ENCODE measurements at regions not wholly inside any gene's neighbourhood (a gene's known extent, or its start where the extent isn't known, plus 50 kb on each side); places are given as distances from the start of the nearest gene placed in this dataset.
"Not testable (repeated sequence)": the region's sequence is repeated elsewhere in the genome, so short reads cannot be mapped to it uniquely, and the experiment has no call there.

- no peak for DNase-seq
- no peak overlapping the region for H3K4me3 Mint-ChIP-seq
- H3K27me3 Mint-ChIP-seq: no peaks in the 10 kb centered on the region
- H3K4me1 ChIP-seq (ENCODE audit: insufficient read depth, low read length): no peaks in the 10 kb centered on the region
- no peaks in the 10 kb centered on the region for H3K9me3 ChIP-seq (ENCODE audit: control insufficient read depth in 1 of 2, low read length in 2 of 2)
- H3K36me3 Mint-ChIP-seq: no peaks in the 10 kb centered on the region
- H3K9me3 Mint-ChIP-seq: peaks cover 0 to 7% (median 4%) of the 10 kb centered on the region in 8 donors
- intact Hi-C loops (cut with micrococcal nuclease): no loop called here
- H3K36me3 ChIP-seq (ENCODE audit: insufficient read depth, low read length): no peaks in the 10 kb centered on the region
- H3K27ac ChIP-seq (ENCODE audit: low read depth, low read length): no peak overlapping the region
- CTCF ChIA-PET (ENCODE audit: partially characterized antibody): no interaction called here
- H3K4me1 Mint-ChIP-seq: no peaks in the 10 kb centered on the region
- POLR2A ChIA-PET (ENCODE audit: partially characterized antibody): no interaction called here
- H3K27ac Mint-ChIP-seq: no peak overlapping the region
- no peaks in the 10 kb centered on the region for H3K27me3 ChIP-seq (ENCODE audit: insufficient read depth, low read length)
- H3K4me3 ChIP-seq (ENCODE audit: low read length in 2 of 2): no peak overlapping the region
Observed at GRCh38 chr14:86933460-86933859, 1059.5 kb downstream of the GALC start.

- Histone ChIP-seq H3K4me3 (ENCODE audit: low read length in 2 of 2) (no peak overlapping the region), H3K4me1 (ENCODE audit: insufficient read depth, low read length) (no peaks in the 10 kb centered on the region), H3K27me3 (ENCODE audit: insufficient read depth, low read length) (no peaks in the 10 kb centered on the region), H3K36me3 (ENCODE audit: insufficient read depth, low read length) (no peaks in the 10 kb centered on the region), H3K27ac (ENCODE audit: low read depth, low read length) (no peak overlapping the region), H3K9me3 (ENCODE audit: control insufficient read depth in 1 of 2, low read length in 2 of 2) (no peaks in the 10 kb centered on the region)
- H3K36me3 Mint-ChIP-seq: no peaks in the 10 kb centered on the region
- no peaks in the 10 kb centered on the region for H3K4me1 Mint-ChIP-seq
- intact Hi-C loops (cut with micrococcal nuclease): no loop called here
- peaks cover 0 to 6% (median 3%) of the 10 kb centered on the region in 8 donors for H3K9me3 Mint-ChIP-seq
- H3K27ac Mint-ChIP-seq: no peak overlapping the region
- CTCF ChIA-PET (ENCODE audit: partially characterized antibody): no interaction called here
- no peak for DNase-seq
- H3K27me3 Mint-ChIP-seq: no peaks in the 10 kb centered on the region
- no peak overlapping the region for H3K4me3 Mint-ChIP-seq
- POLR2A ChIA-PET (ENCODE audit: partially characterized antibody): no interaction called here
Observed at GRCh38 chr14:86915406-86915805, 1077.6 kb downstream of the GALC start.

GRCh38 chr14:86912709-86913108 lies 1080.3 kb downstream of the GALC start:
- POLR2A ChIA-PET (ENCODE audit: partially characterized antibody): no interaction called here
- no peaks in the 10 kb centered on the region for H3K4me1 ChIP-seq (ENCODE audit: insufficient read depth, low read length)
- H3K27ac ChIP-seq (ENCODE audit: low read depth, low read length): no peak overlapping the region
- DNase-seq: no peak
- no peak overlapping the region for H3K4me3 ChIP-seq (ENCODE audit: low read length in 2 of 2)
- Mint-ChIP-seq H3K27me3 (no peaks in the 10 kb centered on the region), H3K9me3 (peaks cover 0 to 11% (median 4%) of the 10 kb centered on the region in 8 donors), H3K4me1 (no peaks in the 10 kb centered on the region), H3K27ac (no peak overlapping the region), H3K36me3 (no peaks in the 10 kb centered on the region), H3K4me3 (no peak overlapping the region)
- H3K36me3 ChIP-seq (ENCODE audit: insufficient read depth, low read length): no peaks in the 10 kb centered on the region
- H3K27me3 ChIP-seq (ENCODE audit: insufficient read depth, low read length): no peaks in the 10 kb centered on the region
- intact Hi-C loops (cut with micrococcal nuclease): no loop called here
- no peaks in the 10 kb centered on the region for H3K9me3 ChIP-seq (ENCODE audit: control insufficient read depth in 1 of 2, low read length in 2 of 2)
- CTCF ChIA-PET (ENCODE audit: partially characterized antibody): no interaction called here

- H3K9me3 Mint-ChIP-seq: peaks cover 0 to 11% (median 4%) of the 10 kb centered on the region in 8 donors
- DNase-seq: no peak
- Histone ChIP-seq H3K4me1 (ENCODE audit: insufficient read depth, low read length) (no peaks in the 10 kb centered on the region), H3K9me3 (ENCODE audit: control insufficient read depth in 1 of 2, low read length in 2 of 2) (no peaks in the 10 kb centered on the region), H3K4me3 (ENCODE audit: low read length in 2 of 2) (no peak overlapping the region), H3K27me3 (ENCODE audit: insufficient read depth, low read length) (no peaks in the 10 kb centered on the region), H3K36me3 (ENCODE audit: insufficient read depth, low read length) (no peaks in the 10 kb centered on the region), H3K27ac (ENCODE audit: low read depth, low read length) (no peak overlapping the region)
- CTCF ChIA-PET (ENCODE audit: partially characterized antibody): no interaction called here
- no peak overlapping the region for H3K4me3 Mint-ChIP-seq
- H3K27ac Mint-ChIP-seq: no peak overlapping the region
- POLR2A ChIA-PET (ENCODE audit: partially characterized antibody): no interaction called here
- no peaks in the 10 kb centered on the region for H3K36me3 Mint-ChIP-seq
- no peaks in the 10 kb centered on the region for H3K27me3 Mint-ChIP-seq
- no peaks in the 10 kb centered on the region for H3K4me1 Mint-ChIP-seq
- intact Hi-C loops (cut with micrococcal nuclease): no loop called here
Observed at GRCh38 chr14:86911486-86911885, 1081.5 kb downstream of the GALC start.

GRCh38 chr14:86905386-86905926 lies 1087.5 kb downstream of the GALC start:
- H3K9me3 ChIP-seq (ENCODE audit: control insufficient read depth in 1 of 2, low read length in 2 of 2); DNase-seq; H3K36me3 Mint-ChIP-seq; H3K4me1 Mint-ChIP-seq; H3K9me3 Mint-ChIP-seq; intact Hi-C loops (cut with micrococcal nuclease); H3K27me3 Mint-ChIP-seq; POLR2A ChIA-PET (ENCODE audit: partially characterized antibody); H3K27ac ChIP-seq (ENCODE audit: low read depth, low read length); H3K4me1 ChIP-seq (ENCODE audit: insufficient read depth, low read length); CTCF ChIA-PET (ENCODE audit: partially characterized antibody); H3K4me3 ChIP-seq (ENCODE audit: low read length in 2 of 2); H3K27ac Mint-ChIP-seq; H3K4me3 Mint-ChIP-seq; H3K36me3 ChIP-seq (ENCODE audit: insufficient read depth, low read length); H3K27me3 ChIP-seq (ENCODE audit: insufficient read depth, low read length): not testable (repeated sequence)

GRCh38 chr14:86902176-86902950 lies 1090.6 kb downstream of the GALC start:
- Histone ChIP-seq H3K36me3 (ENCODE audit: insufficient read depth, low read length) (no peaks in the 10 kb centered on the region), H3K9me3 (ENCODE audit: control insufficient read depth in 1 of 2, low read length in 2 of 2) (no peaks in the 10 kb centered on the region), H3K27ac (ENCODE audit: low read depth, low read length) (no peak overlapping the region), H3K27me3 (ENCODE audit: insufficient read depth, low read length) (no peaks in the 10 kb centered on the region), H3K4me3 (ENCODE audit: low read length in 2 of 2) (no peak overlapping the region), H3K4me1 (ENCODE audit: insufficient read depth, low read length) (no peaks in the 10 kb centered on the region)
- CTCF ChIA-PET (ENCODE audit: partially characterized antibody): no interaction called here
- Mint-ChIP-seq H3K27me3 (no peaks in the 10 kb centered on the region), H3K4me3 (no peak overlapping the region), H3K9me3 (peaks cover 0 to 6% (median 0%) of the 10 kb centered on the region in 8 donors), H3K4me1 (no peaks in the 10 kb centered on the region), H3K36me3 (no peaks in the 10 kb centered on the region), H3K27ac (no peak overlapping the region)
- DNase-seq: no peak
- intact Hi-C loops (cut with micrococcal nuclease): no loop called here
- POLR2A ChIA-PET (ENCODE audit: partially characterized antibody): no interaction called here

- no peak for DNase-seq
- POLR2A ChIA-PET (ENCODE audit: partially characterized antibody): no interaction called here
- Mint-ChIP-seq H3K9me3 (peaks cover 0 to 4% (median 0%) of the 10 kb centered on the region in 8 donors), H3K4me3 (no peak overlapping the region), H3K4me1 (no peaks in the 10 kb centered on the region), H3K27ac (no peak overlapping the region), H3K27me3 (no peaks in the 10 kb centered on the region), H3K36me3 (no peaks in the 10 kb centered on the region)
- CTCF ChIA-PET (ENCODE audit: partially characterized antibody): no interaction called here
- no peaks in the 10 kb centered on the region for H3K27me3 ChIP-seq (ENCODE audit: insufficient read depth, low read length)
- intact Hi-C loops (cut with micrococcal nuclease): no loop called here
- H3K27ac ChIP-seq (ENCODE audit: low read depth, low read length): no peak overlapping the region
- H3K36me3 ChIP-seq (ENCODE audit: insufficient read depth, low read length): no peaks in the 10 kb centered on the region
- no peaks in the 10 kb centered on the region for H3K4me1 ChIP-seq (ENCODE audit: insufficient read depth, low read length)
- no peak overlapping the region for H3K4me3 ChIP-seq (ENCODE audit: low read length in 2 of 2)
- H3K9me3 ChIP-seq (ENCODE audit: control insufficient read depth in 1 of 2, low read length in 2 of 2): no peaks in the 10 kb centered on the region
Observed at GRCh38 chr14:86897704-86898513, 1095.1 kb downstream of the GALC start.
